ENCODE measurements at regions not wholly inside any gene's neighbourhood (a gene's known extent, or its start where the extent isn't known, plus 50 kb on each side); places are given as distances from the start of the nearest gene placed in this dataset.

DNA sequence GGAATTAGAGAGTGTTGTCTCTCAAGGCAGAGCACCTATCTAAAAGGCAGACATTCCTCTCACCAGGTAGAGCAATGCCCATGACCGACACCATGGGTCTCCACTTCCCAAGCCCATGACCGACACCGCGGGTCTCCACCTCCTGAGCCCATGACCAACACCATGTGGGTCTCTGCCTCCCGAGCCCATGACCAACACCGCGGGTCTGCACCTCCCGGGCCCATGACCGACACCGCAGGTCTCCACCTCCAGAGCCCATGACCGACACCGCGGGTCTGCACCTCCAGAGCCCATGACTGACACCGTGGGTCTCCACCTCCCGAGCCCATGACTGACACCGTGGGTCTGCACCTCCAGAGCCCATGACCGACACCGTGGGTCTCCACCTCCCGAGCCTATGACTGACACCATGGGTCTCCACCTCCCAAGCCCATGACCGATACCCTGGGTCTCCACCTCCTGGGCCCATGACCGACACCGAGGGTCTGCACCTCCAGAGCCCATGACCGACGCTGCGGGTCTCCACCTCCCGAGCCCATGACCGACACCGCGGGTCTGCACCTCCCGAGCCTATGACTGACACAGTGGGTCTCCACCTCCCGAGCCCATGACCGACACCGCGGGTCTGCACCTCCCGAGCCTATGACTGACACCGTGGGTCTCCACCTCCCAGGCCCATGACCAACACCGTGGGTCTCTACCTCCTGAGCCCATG, 262.4 kb upstream of the SALL3 start:
- TF ChIP-seq POLR2A (IDR thresholded peaks at IDR 0.05), result no peak
- TF ChIP-seq CTCF (IDR thresholded peaks at IDR 0.05), result no peak
- TF ChIP-seq POLR2AphosphoS5 (IDR thresholded peaks at IDR 0.05), result no peak
- TF ChIP-seq EP300 (IDR thresholded peaks at IDR 0.05), result no peak
